HEK293 (cell line): ENCODE measurements at regions not wholly inside any gene's neighbourhood (a gene's known extent, or its start where the extent isn't known, plus 50 kb on each side); places are given as distances from the start of the nearest gene placed in this dataset.

Source experiments
- CTCF ChIA-PET: fragments of 350-600 bp; formaldehyde crosslinking; extraction: SDS; loops from one replicate; lab custom pipeline; 2021; ENCODE audit warnings: antibody characterized with exemption; lab: Yijun Ruan, JAX
- POLR2A ChIA-PET: fragments of 300-600 bp; formaldehyde crosslinking; extraction: SDS; loops from one replicate; lab custom pipeline; 2020; ENCODE audit warnings: antibody characterized with exemption, inconsistent platforms; lab: Yijun Ruan, JAX
- H3K27ac ChIP-seq: fragments of 200-500 bp; sonication (Bioruptor generic); 2 replicates; pipeline ENCODE4 v1.5.1; 2014; ENCODE audit warnings: low read depth, low read length, control low read depth, inconsistent platforms; ENCODE audit errors: extremely low read depth
- H3K36me3 ChIP-seq, 2 experiments: fragments of 200-500 bp in 1 of 2; sonication (Bioruptor generic) in 1 of 2; 1 replicate in 1 of 2; 2 replicates in 1 of 2; pipeline ENCODE4 v1.5.1; 2014 to 2017; ENCODE audit warnings: inconsistent platforms in 2 of 2, low read length in 2 of 2; ENCODE audit not compliant: control insufficient read depth in 2 of 2, insufficient read depth in 1 of 2
- H3K4me1 ChIP-seq: fragments of 200-500 bp; sonication (Bioruptor generic); 2 replicates; pipeline ENCODE4 v1.5.1; 2014; ENCODE audit warnings: mild to moderate bottlenecking, low read length, inconsistent platforms; ENCODE audit not compliant: control insufficient read depth, insufficient read depth
- H3K4me3 ChIP-seq: 2 replicates; pipeline ENCODE4 v1.5.1; 2011; ENCODE audit warnings: low read depth, mild to moderate bottlenecking, control low read depth, low read length, moderate library complexity
- H3K9me3 ChIP-seq: fragments of 200-500 bp; sonication (Bioruptor generic); 2 replicates; pipeline ENCODE4 v1.5.1; 2014; ENCODE audit warnings: low read depth, low read length, inconsistent platforms; ENCODE audit not compliant: control insufficient read depth, insufficient read depth
- BCL6B ChIP-seq: fragments of 450-650 bp; formaldehyde crosslinking; IDR thresholded peaks from 2 replicates; pipeline ENCODE4 v1.5.1; 2017; ENCODE audit warnings: missing biosample characterization, missing genetic modification characterization
- KLF10 ChIP-seq: fragments of 450-650 bp; IDR thresholded peaks from 2 replicates; pipeline ENCODE4 v1.5.1; 2018; ENCODE audit warnings: missing biosample characterization, mild to moderate bottlenecking, missing genetic modification characterization
- SALL2 ChIP-seq: fragments of 450-650 bp; formaldehyde crosslinking; IDR thresholded peaks from 2 replicates; pipeline ENCODE4 v1.5.0; 2017; ENCODE audit warnings: missing biosample characterization, mild to moderate bottlenecking, missing genetic modification characterization, borderline replicate concordance
- ZBTB17 ChIP-seq: fragments of 450-650 bp; formaldehyde crosslinking; IDR thresholded peaks from 2 replicates; pipeline ENCODE4 v1.5.1; 2016; ENCODE audit warnings: missing biosample characterization, missing genetic modification characterization
- ZNF114 ChIP-seq: fragments of 450-650 bp; formaldehyde crosslinking; IDR thresholded peaks from 2 replicates; pipeline ENCODE4 v1.5.0; 2017; ENCODE audit warnings: missing biosample characterization, missing genetic modification characterization
- ZNF221 ChIP-seq: fragments of 450-650 bp; formaldehyde crosslinking; IDR thresholded peaks from 2 replicates; pipeline ENCODE4 v1.5.1; 2017; ENCODE audit warnings: missing biosample characterization, missing genetic modification characterization, borderline replicate concordance
- ZNF24 ChIP-seq: fragments of 450-650 bp; formaldehyde crosslinking; IDR thresholded peaks from 2 replicates; pipeline ENCODE4 v1.5.1; 2016; ENCODE audit warnings: missing biosample characterization, missing genetic modification characterization
- ZNF248 ChIP-seq: fragments of 450-650 bp; formaldehyde crosslinking; IDR thresholded peaks from 2 replicates; pipeline ENCODE4 v1.5.1; 2017; ENCODE audit warnings: missing biosample characterization, missing genetic modification characterization
- ZNF274 ChIP-seq, 2 experiments: fragments of 200-500 bp in 1 of 2; fragments of 450-650 bp in 1 of 2; sonication (Bioruptor generic) in 1 of 2; formaldehyde crosslinking in 1 of 2; IDR thresholded peaks; 2 replicates each; pipeline versions ENCODE4 v1.5.1 to v1.6.1; 2014 to 2016; ENCODE audit warnings: borderline replicate concordance in 1 of 2, inconsistent platforms in 1 of 2, low read length in 1 of 2, missing biosample characterization in 1 of 2, missing genetic modification characterization in 1 of 2
- ZNF280C ChIP-seq: fragments of 450-650 bp; formaldehyde crosslinking; IDR thresholded peaks from 2 replicates; pipeline ENCODE4 v1.5.1; 2016; ENCODE audit warnings: missing biosample characterization, missing genetic modification characterization
- ZNF335 ChIP-seq: fragments of 450-650 bp; formaldehyde crosslinking; conservative IDR thresholded peaks from 2 replicates; pipeline ENCODE4 v1.5.1; 2016; ENCODE audit warnings: missing biosample characterization, missing genetic modification characterization
- ZNF341 ChIP-seq: fragments of 450-650 bp; formaldehyde crosslinking; IDR thresholded peaks from 2 replicates; pipeline ENCODE4; 2016; ENCODE audit warnings: low read depth, missing biosample characterization, missing genetic modification characterization
- ZNF366 ChIP-seq: fragments of 450-650 bp; formaldehyde crosslinking; conservative IDR thresholded peaks from 2 replicates; pipeline ENCODE4 v1.5.1; 2016; ENCODE audit warnings: missing biosample characterization, missing genetic modification characterization
- ZNF391 ChIP-seq: fragments of 450-650 bp; formaldehyde crosslinking; IDR thresholded peaks from 2 replicates; pipeline ENCODE4 v1.5.1; 2016; ENCODE audit warnings: low read depth, missing biosample characterization, missing genetic modification characterization, borderline replicate concordance
- ZNF394 ChIP-seq: fragments of 450-650 bp; formaldehyde crosslinking; IDR thresholded peaks from 2 replicates; pipeline ENCODE4 v1.5.1; 2016; ENCODE audit warnings: missing biosample characterization, missing genetic modification characterization, mild to moderate bottlenecking, moderate library complexity, borderline replicate concordance
- ZNF404 ChIP-seq: fragments of 450-650 bp; formaldehyde crosslinking; IDR thresholded peaks from 2 replicates; pipeline ENCODE4 v1.5.1; 2017; ENCODE audit warnings: missing biosample characterization, missing genetic modification characterization
- ZNF426 ChIP-seq: fragments of 450-650 bp; formaldehyde crosslinking; IDR thresholded peaks from 2 replicates; pipeline ENCODE4 v1.5.1; 2017; ENCODE audit warnings: missing biosample characterization, missing genetic modification characterization, mild to moderate bottlenecking, inconsistent platforms, moderate library complexity
- ZNF449 ChIP-seq: fragments of 450-650 bp; formaldehyde crosslinking; IDR thresholded peaks from 2 replicates; pipeline ENCODE4 v1.5.1; 2017; ENCODE audit warnings: missing biosample characterization, mild to moderate bottlenecking, missing genetic modification characterization, moderate library complexity
- ZNF513 ChIP-seq: fragments of 450-650 bp; IDR thresholded peaks from 2 replicates; pipeline ENCODE4 v1.5.1; 2018; ENCODE audit warnings: missing biosample characterization, missing genetic modification characterization
- ZNF555 ChIP-seq: fragments of 450-650 bp; formaldehyde crosslinking; conservative IDR thresholded peaks from 2 replicates; pipeline ENCODE4 v1.5.1; 2017; ENCODE audit warnings: missing biosample characterization, mild to moderate bottlenecking, missing genetic modification characterization, inconsistent platforms
- ZNF558 ChIP-seq: fragments of 450-650 bp; formaldehyde crosslinking; IDR thresholded peaks from 2 replicates; pipeline ENCODE4 v1.5.1; 2016; ENCODE audit warnings: missing biosample characterization, missing genetic modification characterization
- ZNF560 ChIP-seq: fragments of 450-650 bp; formaldehyde crosslinking; IDR thresholded peaks from 2 replicates; pipeline ENCODE4 v1.5.1; 2017; ENCODE audit warnings: missing biosample characterization, missing genetic modification characterization, borderline replicate concordance
- ZNF623 ChIP-seq: fragments of 450-650 bp; formaldehyde crosslinking; IDR thresholded peaks from 2 replicates; pipeline ENCODE4 v1.5.1; 2016; ENCODE audit warnings: missing biosample characterization, missing genetic modification characterization
- ZNF660 ChIP-seq: fragments of 450-650 bp; IDR thresholded peaks from 2 replicates; pipeline ENCODE4 v1.5.1; 2018; ENCODE audit warnings: missing biosample characterization, mild to moderate bottlenecking, missing genetic modification characterization
- ZNF701 ChIP-seq: fragments of 450-650 bp; formaldehyde crosslinking; IDR thresholded peaks from 2 replicates; pipeline ENCODE4 v1.5.1; 2016; ENCODE audit warnings: missing biosample characterization, missing genetic modification characterization
- ZNF768 ChIP-seq: fragments of 450-650 bp; formaldehyde crosslinking; IDR thresholded peaks from 2 replicates; pipeline ENCODE4 v1.5.1; 2018; ENCODE audit warnings: missing biosample characterization, mild to moderate bottlenecking, missing genetic modification characterization
- ZNF837 ChIP-seq: fragments of 450-650 bp; formaldehyde crosslinking; IDR thresholded peaks from 2 replicates; pipeline ENCODE4 v1.5.1; 2016; ENCODE audit warnings: missing biosample characterization, missing genetic modification characterization
- ZNF843 ChIP-seq: fragments of 450-650 bp; formaldehyde crosslinking; IDR thresholded peaks from 2 replicates; pipeline ENCODE4 v1.5.1; 2016; ENCODE audit warnings: missing biosample characterization, missing genetic modification characterization
- TF ChIP-seq, protein P1 (sequence below): fragments of 450-650 bp; formaldehyde crosslinking; IDR thresholded peaks from 2 replicates; pipeline ENCODE4 v1.5.1; 2016; ENCODE audit warnings: missing biosample characterization, missing genetic modification characterization

- H3K36me3 ChIP-seq: no peaks in the 10 kb centered on the region
- ChIA-PET CTCF (interaction anchor here (1.6 to 1.7 kb wide), 2 partner anchors 10 to 265 kb away, joined by 3 to 4 read pairs; no protein-coding TSS in a partner anchor), POLR2A (no interaction called here)
- H3K4me3 ChIP-seq: no peak overlapping the region
- H3K27ac ChIP-seq: no peak overlapping the region
- H3K9me3 ChIP-seq: no peaks in the 10 kb centered on the region
- no peaks in the 10 kb centered on the region for H3K4me1 ChIP-seq
- no peak for TF ChIP-seq ZNF449 (tag by site-specific recombination)
- TF ChIP-seq, protein P1, sequence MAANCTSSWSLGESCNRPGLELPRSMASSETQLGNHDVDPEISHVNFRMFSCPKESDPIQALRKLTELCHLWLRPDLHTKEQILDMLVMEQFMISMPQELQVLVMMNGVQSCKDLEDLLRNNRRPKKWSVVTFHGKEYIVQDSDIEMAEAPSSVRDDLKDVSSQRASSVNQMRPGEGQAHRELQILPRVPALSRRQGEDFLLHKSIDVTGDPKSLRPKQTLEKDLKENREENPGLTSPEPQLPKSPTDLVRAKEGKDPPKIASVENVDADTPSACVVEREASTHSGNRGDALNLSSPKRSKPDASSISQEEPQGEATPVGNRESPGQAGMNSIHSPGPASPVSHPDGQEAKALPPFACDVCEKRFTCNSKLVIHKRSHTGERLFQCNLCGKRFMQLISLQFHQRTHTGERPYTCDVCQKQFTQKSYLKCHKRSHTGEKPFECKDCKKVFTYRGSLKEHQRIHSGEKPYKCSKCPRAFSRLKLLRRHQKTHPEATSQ: no peak
- no peak for TF ChIP-seq SALL2
- TF ChIP-seq BCL6B (tag by site-specific recombination): no peak
- no peak for TF ChIP-seq ZNF768 (tag by site-specific recombination)
- no peak for TF ChIP-seq ZNF24 (tag by site-specific recombination)
- no peak for TF ChIP-seq ZNF114 (tag by site-specific recombination)
- no peak for TF ChIP-seq KLF10 (tag by site-specific recombination)
- TF ChIP-seq ZNF335 (tag by site-specific recombination): no peak
- TF ChIP-seq ZBTB17 (tag by site-specific recombination): no peak
- TF ChIP-seq ZNF404 (tag by site-specific recombination): no peak
- TF ChIP-seq ZNF391 (tag by site-specific recombination): no peak
- no peak for TF ChIP-seq ZNF560 (tag by site-specific recombination)
- TF ChIP-seq ZNF221 (tag by site-specific recombination): no peak
- no peak for TF ChIP-seq ZNF513
- TF ChIP-seq ZNF248 (tag by site-specific recombination): no peak
- TF ChIP-seq ZNF701: no peak
Measured at GRCh38 chr7:50153148-50153547, 60.1 kb upstream of the ZPBP start.

GRCh38 chr7:50152486-50152885 lies 59.4 kb upstream of the ZPBP start:
- H3K4me3 ChIP-seq: no peak overlapping the region
- TF ChIP-seq ZNF555 (tag by site-specific recombination) (peak; percentile 51), ZNF341 (tag by site-specific recombination) (no peak), ZNF843 (no peak), ZNF426 (tag by site-specific recombination) (peak; percentile 63), ZNF660 (tag by site-specific recombination) (no peak), ZNF366 (tag by site-specific recombination) (no peak), ZNF837 (tag by site-specific recombination) (no peak), ZNF623 (tag by site-specific recombination) (peak; percentile 30; the same call in 1 of the 2 replicates), ZNF280C (no peak), ZNF558 (tag by site-specific recombination) (no peak), ZNF394 (tag by site-specific recombination) (peak; percentile 65; the same call in 1 of the 2 replicates), ZNF274 (IDR thresholded peaks at IDR 0.05; ENCODE audit: low read length) (no peak), ZNF274 (tag by site-specific recombination; IDR thresholded peaks at IDR 0.05; ENCODE audit: borderline replicate concordance) (no peak)

More at GRCh38 chr7:50152486-50152885, 59.4 kb upstream of the ZPBP start:
- Histone ChIP-seq H3K27ac (no peak overlapping the region), H3K36me3 (no peaks in the 10 kb centered on the region), H3K4me1 (no peaks in the 10 kb centered on the region), H3K9me3 (no peaks in the 10 kb centered on the region)
- ChIA-PET CTCF (interaction anchor here (1.6 to 1.7 kb wide), 2 partner anchors 10 to 266 kb away, joined by 3 to 4 read pairs; no protein-coding TSS in a partner anchor), POLR2A (no interaction called here)
